ENCODE measurements at regions not wholly inside any gene's neighbourhood (a gene's known extent, or its start where the extent isn't known, plus 50 kb on each side); places are given as distances from the start of the nearest gene placed in this dataset.

DNA sequence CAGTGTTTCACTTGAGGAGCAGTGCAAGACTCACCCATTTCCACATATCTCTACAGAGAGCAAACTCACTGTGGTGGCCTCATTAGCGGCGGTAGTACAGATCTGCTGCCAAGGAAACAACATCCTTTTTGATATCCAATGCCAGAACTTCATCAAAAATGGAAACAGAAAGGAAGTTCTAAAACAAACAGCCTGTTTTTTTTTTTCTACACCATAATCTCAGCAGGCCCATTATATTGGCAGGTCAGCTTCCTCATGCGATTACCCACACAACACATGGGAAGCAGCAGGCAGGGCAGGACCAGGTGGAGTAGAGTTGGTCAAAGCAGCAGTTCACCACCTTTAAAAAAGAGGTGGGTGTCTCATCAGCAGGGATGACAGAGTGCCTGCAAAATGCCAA, 678.9 kb upstream of the CELF4 start:
- TF ChIP-seq, protein P1, sequence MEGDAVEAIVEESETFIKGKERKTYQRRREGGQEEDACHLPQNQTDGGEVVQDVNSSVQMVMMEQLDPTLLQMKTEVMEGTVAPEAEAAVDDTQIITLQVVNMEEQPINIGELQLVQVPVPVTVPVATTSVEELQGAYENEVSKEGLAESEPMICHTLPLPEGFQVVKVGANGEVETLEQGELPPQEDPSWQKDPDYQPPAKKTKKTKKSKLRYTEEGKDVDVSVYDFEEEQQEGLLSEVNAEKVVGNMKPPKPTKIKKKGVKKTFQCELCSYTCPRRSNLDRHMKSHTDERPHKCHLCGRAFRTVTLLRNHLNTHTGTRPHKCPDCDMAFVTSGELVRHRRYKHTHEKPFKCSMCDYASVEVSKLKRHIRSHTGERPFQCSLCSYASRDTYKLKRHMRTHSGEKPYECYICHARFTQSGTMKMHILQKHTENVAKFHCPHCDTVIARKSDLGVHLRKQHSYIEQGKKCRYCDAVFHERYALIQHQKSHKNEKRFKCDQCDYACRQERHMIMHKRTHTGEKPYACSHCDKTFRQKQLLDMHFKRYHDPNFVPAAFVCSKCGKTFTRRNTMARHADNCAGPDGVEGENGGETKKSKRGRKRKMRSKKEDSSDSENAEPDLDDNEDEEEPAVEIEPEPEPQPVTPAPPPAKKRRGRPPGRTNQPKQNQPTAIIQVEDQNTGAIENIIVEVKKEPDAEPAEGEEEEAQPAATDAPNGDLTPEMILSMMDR (IDR thresholded peaks at IDR 0.05) = no peak
- TF ChIP-seq POLR2A (IDR thresholded peaks at IDR 0.05) = no peak

All from testis (tissue), 2 donors.